ENCODE measurements at regions not wholly inside any gene's neighbourhood (a gene's known extent, or its start where the extent isn't known, plus 50 kb on each side); places are given as distances from the start of the nearest gene placed in this dataset.

- TF ChIP-seq, protein P1, sequence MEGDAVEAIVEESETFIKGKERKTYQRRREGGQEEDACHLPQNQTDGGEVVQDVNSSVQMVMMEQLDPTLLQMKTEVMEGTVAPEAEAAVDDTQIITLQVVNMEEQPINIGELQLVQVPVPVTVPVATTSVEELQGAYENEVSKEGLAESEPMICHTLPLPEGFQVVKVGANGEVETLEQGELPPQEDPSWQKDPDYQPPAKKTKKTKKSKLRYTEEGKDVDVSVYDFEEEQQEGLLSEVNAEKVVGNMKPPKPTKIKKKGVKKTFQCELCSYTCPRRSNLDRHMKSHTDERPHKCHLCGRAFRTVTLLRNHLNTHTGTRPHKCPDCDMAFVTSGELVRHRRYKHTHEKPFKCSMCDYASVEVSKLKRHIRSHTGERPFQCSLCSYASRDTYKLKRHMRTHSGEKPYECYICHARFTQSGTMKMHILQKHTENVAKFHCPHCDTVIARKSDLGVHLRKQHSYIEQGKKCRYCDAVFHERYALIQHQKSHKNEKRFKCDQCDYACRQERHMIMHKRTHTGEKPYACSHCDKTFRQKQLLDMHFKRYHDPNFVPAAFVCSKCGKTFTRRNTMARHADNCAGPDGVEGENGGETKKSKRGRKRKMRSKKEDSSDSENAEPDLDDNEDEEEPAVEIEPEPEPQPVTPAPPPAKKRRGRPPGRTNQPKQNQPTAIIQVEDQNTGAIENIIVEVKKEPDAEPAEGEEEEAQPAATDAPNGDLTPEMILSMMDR (optimal IDR thresholded peaks at IDR 0.05 in 1 of 3, IDR thresholded peaks at IDR 0.05 in 1 of 3, conservative IDR thresholded peaks at IDR 0.05 in 1 of 3; ENCODE audit: extremely low read depth in 1 of 3, insufficient read depth in 2 of 3, low read length in 3 of 3) = no peak
- dilution Hi-C loops (cut with MboI; ENCODE audit: extremely low pct_ligation_motif_present, low sequenced_read_pairs) = no loop called here
- FAIRE-seq = no peak
Measured at GRCh38 chr10:9900751-9901150, 1116.9 kb upstream of the CELF2 start.

DNA sequence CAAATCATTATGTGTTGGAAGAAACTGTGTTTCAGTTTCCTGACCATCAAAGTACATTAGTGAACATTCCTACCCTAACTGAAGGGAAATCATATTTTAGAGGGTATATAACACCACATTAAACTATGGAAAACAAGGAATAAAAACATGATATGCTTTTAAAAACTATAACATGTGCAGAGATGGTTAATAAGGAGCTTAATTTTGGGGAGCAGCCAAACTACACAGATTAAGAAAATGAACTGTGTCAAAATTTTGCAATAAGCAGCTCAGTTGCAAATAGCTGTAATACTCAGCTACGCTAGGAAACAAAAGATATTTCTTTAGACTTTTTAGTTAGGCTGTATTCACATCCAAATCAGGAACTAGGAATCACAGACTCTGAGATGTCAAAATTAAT lies 1115.7 kb upstream of the CELF2 start:
- H3K27ac ChIP-seq (ENCODE audit: control insufficient read depth, insufficient read depth, low read length) = no peak overlapping the region
- no peaks in the 10 kb centered on the region for H3K79me2 ChIP-seq (ENCODE audit: control insufficient read depth, insufficient read depth, low read length)
- no peak overlapping the region for H2AFZ ChIP-seq (ENCODE audit: control insufficient read depth, low read length)
- FAIRE-seq (no peak), DNase-seq (ENCODE audit: low read depth, low spot score) (no peak)
- H3K9ac ChIP-seq (ENCODE audit: control insufficient read depth, extremely low read depth, insufficient read depth, low read length) = no peak overlapping the region
- dilution Hi-C loops (cut with MboI; ENCODE audit: extremely low pct_ligation_motif_present, low sequenced_read_pairs) = no loop called here
- no peaks in the 10 kb centered on the region for H3K27me3 ChIP-seq (ENCODE audit: control insufficient read depth, extremely low read depth, insufficient read depth, low read length)
- no peaks in the 10 kb centered on the region for H3K9me1 ChIP-seq (ENCODE audit: control insufficient read depth, extremely low read depth, insufficient read depth, low read length)
- H4K20me1 ChIP-seq (ENCODE audit: control insufficient read depth, extremely low read depth, insufficient read depth, low read length) = no peaks in the 10 kb centered on the region
- no peak for TF ChIP-seq EZH2 (IDR thresholded peaks at IDR 0.05; ENCODE audit: low read length)
- TF ChIP-seq, protein P1 (optimal IDR thresholded peaks at IDR 0.05 in 1 of 3, IDR thresholded peaks at IDR 0.05 in 1 of 3, conservative IDR thresholded peaks at IDR 0.05 in 1 of 3; ENCODE audit: extremely low read depth in 1 of 3, insufficient read depth in 2 of 3, low read length in 3 of 3) = no peak
- no peak overlapping the region for H3K4me3 ChIP-seq (ENCODE audit: control insufficient read depth in 2 of 3, extremely low read depth in 1 of 3, insufficient read depth in 2 of 3, low read depth in 1 of 3, low read length in 3 of 3)
- H3K4me2 ChIP-seq (ENCODE audit: control insufficient read depth, extremely low read depth, insufficient read depth, low read depth, low read length) = no peak overlapping the region
- H3K36me3 ChIP-seq (ENCODE audit: control insufficient read depth in 2 of 2, extremely low read depth in 1 of 2, insufficient read depth in 2 of 2, low read length in 2 of 2) = no peaks in the 10 kb centered on the region
- no peaks in the 10 kb centered on the region for H3K9me3 ChIP-seq (ENCODE audit: control insufficient read depth, low read depth, low read length)
- no peaks in the 10 kb centered on the region for H3K4me1 ChIP-seq (ENCODE audit: control insufficient read depth, extremely low read depth, insufficient read depth, low read length)

More at GRCh38 chr10:9900751-9901150, 1116.9 kb upstream of the CELF2 start:
- no peaks in the 10 kb centered on the region for H4K20me1 ChIP-seq (ENCODE audit: control insufficient read depth, extremely low read depth, insufficient read depth, low read length)
- DNase-seq (ENCODE audit: low read depth, low spot score) = no peak
- H2AFZ ChIP-seq (ENCODE audit: control insufficient read depth, low read length) = no peak overlapping the region
- H3K4me3 ChIP-seq (ENCODE audit: control insufficient read depth in 2 of 3, extremely low read depth in 1 of 3, insufficient read depth in 2 of 3, low read depth in 1 of 3, low read length in 3 of 3) = no peak overlapping the region
- no peaks in the 10 kb centered on the region for H3K9me1 ChIP-seq (ENCODE audit: control insufficient read depth, extremely low read depth, insufficient read depth, low read length)
- H3K4me1 ChIP-seq (ENCODE audit: control insufficient read depth, extremely low read depth, insufficient read depth, low read length) = no peaks in the 10 kb centered on the region
- no peaks in the 10 kb centered on the region for H3K27me3 ChIP-seq (ENCODE audit: control insufficient read depth, extremely low read depth, insufficient read depth, low read length)
- no peak overlapping the region for H3K27ac ChIP-seq (ENCODE audit: control insufficient read depth, insufficient read depth, low read length)
- H3K36me3 ChIP-seq (ENCODE audit: control insufficient read depth in 2 of 2, extremely low read depth in 1 of 2, insufficient read depth in 2 of 2, low read length in 2 of 2) = no peaks in the 10 kb centered on the region
- no peak overlapping the region for H3K9ac ChIP-seq (ENCODE audit: control insufficient read depth, extremely low read depth, insufficient read depth, low read length)
- no peak overlapping the region for H3K4me2 ChIP-seq (ENCODE audit: control insufficient read depth, extremely low read depth, insufficient read depth, low read depth, low read length)
- H3K9me3 ChIP-seq (ENCODE audit: control insufficient read depth, low read depth, low read length) = no peaks in the 10 kb centered on the region
- no peaks in the 10 kb centered on the region for H3K79me2 ChIP-seq (ENCODE audit: control insufficient read depth, insufficient read depth, low read length)
